ENCODE measurements at regions not wholly inside any gene's neighbourhood (a gene's known extent, or its start where the extent isn't known, plus 50 kb on each side); places are given as distances from the start of the nearest gene placed in this dataset.

DNA sequence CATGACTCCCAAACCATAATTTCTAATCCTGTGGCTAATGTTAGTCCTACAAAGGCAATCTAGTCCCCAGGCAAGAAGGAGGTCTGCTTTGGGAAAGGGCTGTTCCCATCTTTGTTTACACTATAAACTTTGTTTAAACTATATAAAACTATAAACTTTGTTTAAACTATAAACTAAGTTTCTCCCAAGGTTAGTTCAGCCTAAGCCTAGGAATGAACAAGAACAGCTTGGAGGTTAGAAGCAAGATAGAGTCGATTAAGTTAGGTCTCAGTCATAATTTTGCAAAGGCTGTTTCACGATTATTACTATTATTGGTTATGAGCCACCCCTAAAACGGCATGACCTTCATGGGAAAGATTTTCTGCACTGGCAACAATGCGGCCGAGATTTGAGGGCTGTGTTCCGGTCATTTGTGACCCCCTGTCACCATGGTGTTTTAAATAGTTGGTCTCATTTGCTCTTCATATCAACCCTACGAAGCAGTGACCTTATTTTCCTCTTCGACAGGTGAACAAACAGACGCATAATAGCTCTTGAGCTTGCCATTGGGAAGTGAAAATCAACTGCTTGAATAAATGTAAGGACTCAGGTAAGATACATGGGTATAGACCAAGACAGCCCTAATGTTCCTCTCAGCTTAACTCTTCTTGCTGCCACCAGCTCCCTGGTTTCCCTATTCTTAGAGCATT, 322.6 kb upstream of the TMEM132C start:
- H3K4me3 ChIP-seq = no peak overlapping the region
- intact Hi-C loops (cut with micrococcal nuclease; ENCODE audit: unreplicated experiment) = no loop called here
- TF ChIP-seq MXI1 (IDR thresholded peaks at IDR 0.05; ENCODE audit: low read depth, low read length) (no peak), ASH2L (IDR thresholded peaks at IDR 0.05; ENCODE audit: borderline replicate concordance, low read depth) (no peak), HDGF (IDR thresholded peaks at IDR 0.05) (no peak), CREB1 (IDR thresholded peaks at IDR 0.05; ENCODE audit: low read depth) (no peak), SUZ12 (IDR thresholded peaks at IDR 0.05; ENCODE audit: unreplicated experiment) (no peak), EGR1 (IDR thresholded peaks at IDR 0.05; ENCODE audit: borderline replicate concordance in 1 of 2, low read depth in 2 of 2, low read length in 2 of 2) (no peak), BCL11A (IDR thresholded peaks at IDR 0.05; ENCODE audit: low read depth, low read length) (no peak), ZSCAN29 (IDR thresholded peaks at IDR 0.05) (no peak), TCF3 (IDR thresholded peaks at IDR 0.05; ENCODE audit: borderline replicate concordance, insufficient read depth, low read depth, low read length) (no peak), HDAC2 (IDR thresholded peaks at IDR 0.05) (no peak), ESRRA (IDR thresholded peaks at IDR 0.05; ENCODE audit: low read length) (no peak), FOXM1 (IDR thresholded peaks at IDR 0.05; ENCODE audit: low read depth, low read length) (no peak), PRDM15 (CRISPR knock-in tag; IDR thresholded peaks at IDR 0.05) (no peak), ZNF207 (IDR thresholded peaks at IDR 0.05; ENCODE audit: borderline replicate concordance) (no peak)
- TF ChIP-seq, protein P1, sequence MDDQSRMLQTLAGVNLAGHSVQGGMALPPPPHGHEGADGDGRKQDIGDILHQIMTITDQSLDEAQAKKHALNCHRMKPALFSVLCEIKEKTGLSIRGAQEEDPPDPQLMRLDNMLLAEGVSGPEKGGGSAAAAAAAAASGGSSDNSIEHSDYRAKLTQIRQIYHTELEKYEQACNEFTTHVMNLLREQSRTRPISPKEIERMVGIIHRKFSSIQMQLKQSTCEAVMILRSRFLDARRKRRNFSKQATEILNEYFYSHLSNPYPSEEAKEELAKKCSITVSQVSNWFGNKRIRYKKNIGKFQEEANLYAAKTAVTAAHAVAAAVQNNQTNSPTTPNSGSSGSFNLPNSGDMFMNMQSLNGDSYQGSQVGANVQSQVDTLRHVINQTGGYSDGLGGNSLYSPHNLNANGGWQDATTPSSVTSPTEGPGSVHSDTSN (IDR thresholded peaks at IDR 0.05; ENCODE audit: insufficient replicate concordance, low read depth, low read length) = no peak
- H3K4me1 ChIP-seq (ENCODE audit: control insufficient read depth, insufficient read depth, low read length) = no peaks in the 10 kb centered on the region
- no peaks in the 10 kb centered on the region for H3K36me3 ChIP-seq (ENCODE audit: control insufficient read depth in 2 of 2, insufficient read depth in 2 of 2, low read length in 1 of 2)
- ATAC-seq = no peak
- WGBS (ENCODE audit: insufficient coverage, insufficient replicate concordance, low lambda C conversion rate, missing lambda C conversion rate) = 13% methylated on average over 9 of the region's 9 CpGs
- H3K79me2 ChIP-seq (ENCODE audit: control insufficient read depth, insufficient read depth, low read length) = no peaks in the 10 kb centered on the region
- in situ Hi-C loops (cut with MboI) = no loop called here
- POLR2A ChIA-PET = no interaction called here
- H3K27me3 ChIP-seq (replicated peaks in 1 of 2; ENCODE audit: control insufficient read depth in 2 of 2, insufficient read depth in 2 of 2, low read length in 1 of 2) = no peaks in the 10 kb centered on the region
- H3K9me3 ChIP-seq (replicated peaks; ENCODE audit: control insufficient read depth, insufficient read depth, low read length) = no peaks in the 10 kb centered on the region
- SMC1A ChIA-PET (ENCODE audit: uncharacterized antibody, unreplicated experiment) = no interaction called here
- DNase-seq (ENCODE audit: low read depth, low spot score) = no peak
- H2AFZ ChIP-seq (ENCODE audit: control insufficient read depth, low read depth, low read length) = no peak overlapping the region
- H3K9ac ChIP-seq (ENCODE audit: control insufficient read depth, insufficient read depth, low read length) = no peak overlapping the region
- BruUV-seq (replicated peaks) = no TSS peak
- no peaks in the 10 kb centered on the region for H4K20me1 ChIP-seq (ENCODE audit: control insufficient read depth, insufficient read depth)
- no peak overlapping the region for H3K4me2 ChIP-seq (ENCODE audit: control insufficient read depth, insufficient read depth)
- RAD21 ChIA-PET (ENCODE audit: unreplicated experiment) = no interaction called here
- CTCF ChIA-PET = no interaction called here
- no peak overlapping the region for H3K27ac ChIP-seq (ENCODE audit: control insufficient read depth, insufficient read depth)
- FAIRE-seq = no peak
